Neural progenitor cell (in vitro differentiated cells): ENCODE measurements at regions not wholly inside any gene's neighbourhood (a gene's known extent, or its start where the extent isn't known, plus 50 kb on each side); places are given as distances from the start of the nearest gene placed in this dataset.

ENCODE experiments used
- EZH2 ChIP-seq: fragments of 200-600 bp; sonication (generic); IDR thresholded peaks from 2 replicates; pipeline ENCODE4 v1.6.1; 2017; ENCODE audit warnings: antibody characterized with exemption, mild to moderate bottlenecking, moderate library complexity
- EZH2phosphoT487 ChIP-seq: fragments of 200-600 bp; sonication (generic); IDR thresholded peaks from 2 replicates; pipeline ENCODE4 v1.6.1; 2017; ENCODE audit warnings: antibody characterized with exemption

DNA sequence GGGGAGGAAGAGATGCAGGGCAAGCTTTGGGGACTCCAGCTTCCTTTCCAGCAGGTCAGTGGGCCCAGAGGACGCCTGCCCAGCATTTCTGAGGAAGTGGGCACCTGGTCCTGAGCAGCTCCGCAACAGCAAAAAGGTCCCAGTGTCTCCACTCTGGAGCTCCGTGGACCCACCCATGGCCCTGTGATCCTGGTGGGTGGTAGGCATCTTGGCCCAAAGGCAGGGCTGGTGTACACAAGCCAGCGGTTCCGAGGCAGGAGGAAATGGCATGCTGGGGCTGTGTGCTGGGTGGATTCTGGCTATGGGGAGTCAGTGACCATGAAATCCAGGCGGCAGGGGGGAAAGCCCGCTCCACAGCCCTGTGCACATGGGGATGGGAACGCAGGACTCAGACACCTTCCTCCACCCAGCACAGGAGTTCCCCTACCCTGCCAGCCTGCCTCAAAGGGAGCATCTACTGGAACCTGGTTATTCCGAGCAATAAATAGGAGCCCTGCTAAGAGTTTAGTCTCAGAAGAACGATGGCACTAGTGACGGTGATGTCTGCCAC is 206.0 kb downstream of the GLI2 start:
- TF ChIP-seq EZH2 (no peak), EZH2phosphoT487 (no peak)
